Choroid plexus epithelial cell (primary cell): ENCODE measurements at regions not wholly inside any gene's neighbourhood (a gene's known extent, or its start where the extent isn't known, plus 50 kb on each side); places are given as distances from the start of the nearest gene placed in this dataset.

Experiments
- DNase-seq: peaks from one replicate; pipeline ENCODE4 v3.0.0-alpha.2; 2010; ENCODE audit warnings: low read depth
- H3K4me3 ChIP-seq: 2 replicates; pipeline ENCODE4 v1.5.1; 2011; ENCODE audit warnings: low read depth, mild to moderate bottlenecking, control low read depth, low read length, moderate library complexity
- CTCF ChIP-seq: conservative IDR thresholded peaks from 2 replicates; pipeline ENCODE4 v1.5.1; 2011; ENCODE audit warnings: low read depth, mild to moderate bottlenecking, control low read depth, inconsistent platforms, low read length, moderate library complexity

DNA sequence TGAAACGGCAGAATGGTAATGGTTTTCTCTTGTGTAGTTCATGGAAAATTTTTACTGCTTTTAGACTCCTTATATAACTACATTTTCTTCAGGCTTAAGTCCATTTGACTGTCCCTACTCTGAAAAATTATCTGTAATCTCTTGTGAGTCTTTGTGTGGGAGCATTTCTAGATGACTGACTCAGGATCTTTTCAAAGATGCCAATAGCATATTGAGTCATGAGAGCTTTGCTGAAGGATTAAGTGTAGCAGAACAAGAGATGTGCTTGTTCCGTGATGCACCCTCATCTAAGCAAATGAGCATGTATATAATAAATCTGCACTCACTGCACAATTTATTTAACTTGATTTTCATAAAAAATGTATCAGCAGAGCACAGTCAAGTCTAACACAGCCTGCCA lies 298.7 kb upstream of the CDH6 start:
- no peak for TF ChIP-seq CTCF
- peak; percentile 21 for DNase-seq
- no peak overlapping the region for H3K4me3 ChIP-seq

- no peak for DNase-seq
- H3K4me3 ChIP-seq = no peak overlapping the region
- no peak for TF ChIP-seq CTCF
Observed at GRCh38 chr5:30891660-30892059, 301.8 kb upstream of the CDH6 start.

GRCh38 chr5:30890377-30890776 lies 303.1 kb upstream of the CDH6 start:
- TF ChIP-seq CTCF = no peak
- no peak overlapping the region for H3K4me3 ChIP-seq
- peak; percentile 5 for DNase-seq

- no peak overlapping the region for H3K4me3 ChIP-seq
- no peak for TF ChIP-seq CTCF
- DNase-seq = no peak
Observed at GRCh38 chr5:30880514-30880913, 313.0 kb upstream of the CDH6 start.

- no peak for DNase-seq
- no peak overlapping the region for H3K4me3 ChIP-seq
- TF ChIP-seq CTCF = no peak
Observed at GRCh38 chr5:30879887-30880286, 313.6 kb upstream of the CDH6 start.

DNA sequence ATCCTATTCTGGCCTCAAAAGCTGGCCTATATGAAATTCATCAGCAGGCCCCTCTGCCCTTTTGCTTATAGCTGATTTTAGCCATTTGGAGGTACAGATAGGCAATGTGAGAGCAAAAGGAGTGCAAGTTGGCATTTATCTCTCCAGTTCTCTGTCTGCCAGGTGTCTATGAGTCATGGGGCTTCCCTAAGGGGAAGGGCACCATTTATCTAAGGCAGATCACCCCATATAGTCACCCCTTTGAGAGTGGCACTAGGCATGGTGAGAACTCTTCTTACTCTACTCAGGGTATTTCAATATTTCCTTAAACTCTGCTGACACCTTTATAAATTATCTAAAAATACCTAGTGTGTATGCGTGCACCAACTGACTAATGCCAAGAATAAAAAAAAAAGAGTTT lies 314.7 kb upstream of the CDH6 start:
- DNase-seq = no peak
- TF ChIP-seq CTCF = no peak
- no peak overlapping the region for H3K4me3 ChIP-seq

GRCh38 chr5:30878296-30878695 lies 315.2 kb upstream of the CDH6 start:
- TF ChIP-seq CTCF = no peak
- DNase-seq = no peak
- H3K4me3 ChIP-seq = no peak overlapping the region
